ENCODE measurements at regions not wholly inside any gene's neighbourhood (a gene's known extent, or its start where the extent isn't known, plus 50 kb on each side); places are given as distances from the start of the nearest gene placed in this dataset.
"Not testable (repeated sequence)": the region's sequence is repeated elsewhere in the genome, so short reads cannot be mapped to it uniquely, and the experiment has no call there.

GRCh38 chr5:124617787-124618186 lies 128.7 kb downstream of the ZNF608 start:
- no peak for DNase-seq (ENCODE audit: low read depth in 1 of 2, low spot score in 1 of 2)
- in situ Hi-C loops (cut with HindIII; ENCODE audit: low pct_unique_long_range_greater_than_20kb, low sequenced_read_pairs), result no loop called here
- TF ChIP-seq JUND (IDR thresholded peaks at IDR 0.05; ENCODE audit: low read depth), result no peak

- no peak for DNase-seq (ENCODE audit: low read depth in 1 of 2, low spot score in 1 of 2)
- in situ Hi-C loops (cut with HindIII; ENCODE audit: low pct_unique_long_range_greater_than_20kb, low sequenced_read_pairs), result no loop called here
- no peak for TF ChIP-seq JUND (IDR thresholded peaks at IDR 0.05; ENCODE audit: low read depth)
Observed at GRCh38 chr5:124614836-124615385, 131.5 kb downstream of the ZNF608 start.

GRCh38 chr5:124614105-124614504 lies 132.3 kb downstream of the ZNF608 start:
- in situ Hi-C loops (cut with HindIII; ENCODE audit: low pct_unique_long_range_greater_than_20kb, low sequenced_read_pairs), result no loop called here

GRCh38 chr5:124613273-124613953 lies 133.0 kb downstream of the ZNF608 start:
- no peak for TF ChIP-seq JUND (IDR thresholded peaks at IDR 0.05; ENCODE audit: low read depth)
- in situ Hi-C loops (cut with HindIII; ENCODE audit: low pct_unique_long_range_greater_than_20kb, low sequenced_read_pairs), result no loop called here
- DNase-seq (ENCODE audit: low read depth in 1 of 2, low spot score in 1 of 2), result no peak

More at GRCh38 chr5:124614105-124614504, 132.3 kb downstream of the ZNF608 start:
- TF ChIP-seq JUND (IDR thresholded peaks at IDR 0.05; ENCODE audit: low read depth), result no peak
- no peak for DNase-seq (ENCODE audit: low read depth in 1 of 2, low spot score in 1 of 2)

- in situ Hi-C loops (cut with HindIII; ENCODE audit: low pct_unique_long_range_greater_than_20kb, low sequenced_read_pairs), result no loop called here
- TF ChIP-seq JUND (IDR thresholded peaks at IDR 0.05; ENCODE audit: low read depth), result no peak
- DNase-seq (ENCODE audit: low read depth in 1 of 2, low spot score in 1 of 2), result no peak
Observed at GRCh38 chr5:124612023-124612422, 134.4 kb downstream of the ZNF608 start.

GRCh38 chr5:124611262-124611661 lies 135.2 kb downstream of the ZNF608 start:
- DNase-seq (ENCODE audit: low read depth in 1 of 2, low spot score in 1 of 2); in situ Hi-C loops (cut with HindIII; ENCODE audit: low pct_unique_long_range_greater_than_20kb, low sequenced_read_pairs): not testable (repeated sequence)

- in situ Hi-C loops (cut with HindIII; ENCODE audit: low pct_unique_long_range_greater_than_20kb, low sequenced_read_pairs); DNase-seq (ENCODE audit: low read depth in 1 of 2, low spot score in 1 of 2): not testable (repeated sequence)
Observed at GRCh38 chr5:124609685-124610084, 136.8 kb downstream of the ZNF608 start.

GRCh38 chr5:124606543-124606942 lies 139.9 kb downstream of the ZNF608 start:
- DNase-seq (ENCODE audit: low read depth in 1 of 2, low spot score in 1 of 2), result no peak
- TF ChIP-seq JUND (IDR thresholded peaks at IDR 0.05; ENCODE audit: low read depth), result no peak

GRCh38 chr5:124606093-124606492 lies 140.3 kb downstream of the ZNF608 start:
- no peak for DNase-seq (ENCODE audit: low read depth in 1 of 2, low spot score in 1 of 2)
- no peak for TF ChIP-seq JUND (IDR thresholded peaks at IDR 0.05; ENCODE audit: low read depth)
- in situ Hi-C loops (cut with HindIII; ENCODE audit: low pct_unique_long_range_greater_than_20kb, low sequenced_read_pairs), result no loop called here

More at GRCh38 chr5:124606543-124606942, 139.9 kb downstream of the ZNF608 start:
- in situ Hi-C loops (cut with HindIII; ENCODE audit: low pct_unique_long_range_greater_than_20kb, low sequenced_read_pairs), result no loop called here

GRCh38 chr5:124605541-124605940 lies 140.9 kb downstream of the ZNF608 start:
- in situ Hi-C loops (cut with HindIII; ENCODE audit: low pct_unique_long_range_greater_than_20kb, low sequenced_read_pairs), result no loop called here
- TF ChIP-seq JUND (IDR thresholded peaks at IDR 0.05; ENCODE audit: low read depth), result no peak
- no peak for DNase-seq (ENCODE audit: low read depth in 1 of 2, low spot score in 1 of 2)

GRCh38 chr5:124604419-124604818 lies 142.0 kb downstream of the ZNF608 start:
- in situ Hi-C loops (cut with HindIII; ENCODE audit: low pct_unique_long_range_greater_than_20kb, low sequenced_read_pairs), result no loop called here
- TF ChIP-seq JUND (IDR thresholded peaks at IDR 0.05; ENCODE audit: low read depth), result no peak
- DNase-seq (ENCODE audit: low read depth in 1 of 2, low spot score in 1 of 2), result no peak

GRCh38 chr5:124602925-124603650 lies 143.4 kb downstream of the ZNF608 start:
- no peak for TF ChIP-seq JUND (IDR thresholded peaks at IDR 0.05; ENCODE audit: low read depth)
- in situ Hi-C loops (cut with HindIII; ENCODE audit: low pct_unique_long_range_greater_than_20kb, low sequenced_read_pairs), result no loop called here
- DNase-seq (ENCODE audit: low read depth in 1 of 2, low spot score in 1 of 2), result no peak

Measured in T47D (cell line).